Colonic mucosa (tissue), 4 donors: ENCODE measurements at regions not wholly inside any gene's neighbourhood (a gene's known extent, or its start where the extent isn't known, plus 50 kb on each side); places are given as distances from the start of the nearest gene placed in this dataset.

Experiments used
- DNase-seq: peaks from one replicate; pipeline ENCODE4 v3.0.0-alpha.2; 2020
- H3K27ac ChIP-seq: fragments of 200-600 bp; one replicate; pipeline ENCODE4 v1.8.0; 2021
- H3K27me3 ChIP-seq: fragments of 200-600 bp; one replicate; pipeline ENCODE4 v1.8.0; 2021
- H3K36me3 ChIP-seq: fragments of 200-600 bp; one replicate; pipeline ENCODE4 v1.8.0; 2021
- H3K4me1 ChIP-seq: fragments of 200-600 bp; one replicate; pipeline ENCODE4 v1.8.0; 2021; ENCODE audit warnings: mild to moderate bottlenecking
- H3K4me3 ChIP-seq: fragments of 200-600 bp; one replicate; pipeline ENCODE4 v1.8.0; 2021
- H3K9ac ChIP-seq, 2 donors: one replicate each; pipeline ENCODE4 v1.7.0; 2013; ENCODE audit warnings: control low read depth in 2 of 2, low read depth in 2 of 2, low read length in 2 of 2
- H3K9me3 ChIP-seq: fragments of 200-600 bp; one replicate; pipeline ENCODE4 v1.8.0; 2021
- CTCF ChIP-seq: fragments of 200-600 bp; IDR thresholded peaks from one replicate; pipeline ENCODE4 v1.8.0; 2022; ENCODE audit warnings: antibody characterized with exemption, mild to moderate bottlenecking
- intact Hi-C: fragments of 100-400 bp; cut with DNase I; formaldehyde crosslinking; loops from one replicate; pipeline ENCODE4 v1.14.1; 2022
- donor health status: healthy.
- donor health status: DM: no; HTN: no; CAD: no.
- donor health status: DM: no; HTN: no; CAD: no.

DNA sequence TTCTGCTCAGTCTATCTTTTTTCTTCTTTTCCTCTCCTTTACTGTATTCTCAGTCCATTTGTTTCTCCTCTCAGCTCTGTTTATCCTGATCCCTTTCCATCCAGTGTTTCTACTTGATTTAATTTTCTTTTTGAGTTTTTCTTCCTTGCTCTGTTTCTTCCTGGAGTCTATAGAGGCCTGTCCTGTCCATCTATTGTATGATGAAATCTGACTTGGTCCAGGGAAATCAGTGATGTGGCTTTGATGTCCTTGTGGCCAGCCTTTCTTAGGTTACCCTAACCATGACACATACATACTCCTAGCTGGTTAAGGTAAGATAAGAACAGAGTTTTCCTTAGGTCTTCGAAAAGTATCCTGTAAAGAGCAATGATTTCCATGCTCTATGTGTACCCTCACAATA, 89.3 kb upstream of the LNX1 start:
- no peak for DNase-seq
- no peaks in the 10 kb centered on the region for H3K27me3 ChIP-seq
- intact Hi-C loops: no loop called here
- H3K4me1 ChIP-seq: no peaks in the 10 kb centered on the region
- H3K9me3 ChIP-seq: no peaks in the 10 kb centered on the region
- no peak for TF ChIP-seq CTCF
- no peaks in the 10 kb centered on the region for H3K36me3 ChIP-seq
- no peak overlapping the region for H3K9ac ChIP-seq
- H3K27ac ChIP-seq: no peak overlapping the region
- H3K4me3 ChIP-seq: no peak overlapping the region

DNA sequence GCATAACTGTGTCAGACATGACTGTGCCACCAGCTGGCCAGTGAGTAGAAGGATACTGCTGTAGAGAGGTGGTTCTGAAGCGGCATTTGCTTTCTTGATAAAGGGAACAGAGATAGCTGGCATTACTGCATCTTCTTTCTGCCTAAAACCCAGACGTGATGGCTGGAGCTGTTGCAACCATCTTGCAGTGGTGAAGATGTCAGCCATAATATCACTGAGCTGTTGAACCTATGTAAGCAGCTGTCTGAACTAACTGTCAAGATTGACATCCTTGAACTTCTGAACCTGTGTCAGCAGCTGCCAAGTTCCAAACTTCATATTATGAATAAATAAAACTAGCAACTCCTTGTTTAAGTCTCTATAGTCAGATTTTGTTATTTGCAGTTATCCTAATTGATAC, 88.9 kb upstream of the LNX1 start:
- Histone ChIP-seq H3K27me3 (no peaks in the 10 kb centered on the region), H3K36me3 (no peaks in the 10 kb centered on the region), H3K4me1 (no peaks in the 10 kb centered on the region), H3K4me3 (no peak overlapping the region), H3K9ac (no peak overlapping the region), H3K9me3 (no peaks in the 10 kb centered on the region), H3K27ac (no peak overlapping the region)
- TF ChIP-seq CTCF: no peak
- no peak for DNase-seq
- intact Hi-C loops: no loop called here

GRCh38 chr4:53676402-53676871, 85.2 kb upstream of the LNX1 start:
- no peak for TF ChIP-seq CTCF
- Histone ChIP-seq H3K9ac (no peak overlapping the region), H3K36me3 (no peaks in the 10 kb centered on the region), H3K9me3 (no peaks in the 10 kb centered on the region), H3K27ac (no peak overlapping the region), H3K4me3 (no peak overlapping the region), H3K27me3 (no peaks in the 10 kb centered on the region), H3K4me1 (no peaks in the 10 kb centered on the region)
- intact Hi-C loops: no loop called here
- DNase-seq: no peak

- no peak for DNase-seq
- H3K4me3 ChIP-seq: no peak overlapping the region
- no peak for TF ChIP-seq CTCF
- intact Hi-C loops: no loop called here
- no peaks in the 10 kb centered on the region for H3K4me1 ChIP-seq
- no peaks in the 10 kb centered on the region for H3K27me3 ChIP-seq
- H3K9ac ChIP-seq: no peak overlapping the region
- H3K36me3 ChIP-seq: no peaks in the 10 kb centered on the region
- H3K27ac ChIP-seq: no peak overlapping the region
- no peaks in the 10 kb centered on the region for H3K9me3 ChIP-seq
These were observed 83.6 kb upstream of the LNX1 start for GRCh38 chr4:53674903-53675302.

- no peaks in the 10 kb centered on the region for H3K27me3 ChIP-seq
- no peak for TF ChIP-seq CTCF
- H3K4me3 ChIP-seq: no peak overlapping the region
- H3K4me1 ChIP-seq: no peaks in the 10 kb centered on the region
- no peak for DNase-seq
- H3K36me3 ChIP-seq: no peaks in the 10 kb centered on the region
- no peak overlapping the region for H3K9ac ChIP-seq
- intact Hi-C loops: no loop called here
- H3K9me3 ChIP-seq: no peaks in the 10 kb centered on the region
- no peak overlapping the region for H3K27ac ChIP-seq
These were observed 81.6 kb upstream of the LNX1 start for GRCh38 chr4:53672873-53673272.

- H3K9ac ChIP-seq: no peak overlapping the region
- no peaks in the 10 kb centered on the region for H3K9me3 ChIP-seq
- H3K27me3 ChIP-seq: no peaks in the 10 kb centered on the region
- no peaks in the 10 kb centered on the region for H3K4me1 ChIP-seq
- no peak for DNase-seq
- no peak overlapping the region for H3K27ac ChIP-seq
- no peak overlapping the region for H3K4me3 ChIP-seq
- TF ChIP-seq CTCF: no peak
- H3K36me3 ChIP-seq: no peaks in the 10 kb centered on the region
- intact Hi-C loops: no loop called here
These were observed 80.5 kb upstream of the LNX1 start for GRCh38 chr4:53671757-53672156.
